Transverse colon (tissue), 3 donors: ENCODE measurements at regions not wholly inside any gene's neighbourhood (a gene's known extent, or its start where the extent isn't known, plus 50 kb on each side); places are given as distances from the start of the nearest gene placed in this dataset.

ENCODE experiments used
- POLR2A ChIP-seq: fragments of 450-650 bp; IDR thresholded peaks from one replicate; pipeline ENCODE4 v1.6.1; 2016; ENCODE audit warnings: antibody characterized with exemption, mild to moderate bottlenecking, moderate library complexity
- TF ChIP-seq, protein P1 (sequence below), 5 experiments: fragments of 200-600 bp in 3 of 5; fragments of 450-650 bp in 2 of 5; sonication (generic) in 3 of 5; IDR thresholded peaks; 1 replicate in 2 of 5; 2 replicates in 3 of 5; pipeline ENCODE4 v1.5.1; 2016 to 2017; ENCODE audit warnings: antibody characterized with exemption in 5 of 5, inconsistent platforms in 3 of 5, mild to moderate bottlenecking in 2 of 5, moderate library complexity in 1 of 5

DNA sequence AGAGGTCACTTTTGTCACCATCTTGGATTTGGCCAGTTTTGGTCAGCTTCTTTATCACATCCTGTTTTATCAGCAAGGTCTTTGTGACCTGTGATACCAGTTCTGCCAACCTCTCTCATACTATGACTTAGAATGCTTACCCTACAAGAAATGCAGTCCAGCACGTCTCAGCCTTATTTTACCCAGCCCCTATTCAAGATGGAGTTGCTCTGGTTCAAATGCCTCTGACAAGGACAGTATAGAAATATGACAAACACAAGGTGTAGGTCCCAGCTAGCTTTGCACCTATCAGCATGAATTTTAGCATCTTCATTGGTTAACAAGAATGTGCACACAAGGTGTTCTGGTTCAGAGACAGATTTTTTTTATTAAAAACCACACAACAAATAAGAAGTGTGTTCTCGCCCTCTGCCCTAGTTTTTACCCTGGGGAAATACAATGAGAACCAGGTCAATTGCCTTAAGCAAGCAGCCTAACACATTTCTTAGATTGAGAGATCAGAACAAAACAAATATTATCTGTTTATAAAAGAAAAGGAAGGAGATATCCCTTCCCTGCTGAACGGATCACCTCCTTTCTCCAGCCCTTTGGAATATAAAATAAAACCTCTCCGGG is 962.3 kb upstream of the PRKX start:
- TF ChIP-seq, protein P1, sequence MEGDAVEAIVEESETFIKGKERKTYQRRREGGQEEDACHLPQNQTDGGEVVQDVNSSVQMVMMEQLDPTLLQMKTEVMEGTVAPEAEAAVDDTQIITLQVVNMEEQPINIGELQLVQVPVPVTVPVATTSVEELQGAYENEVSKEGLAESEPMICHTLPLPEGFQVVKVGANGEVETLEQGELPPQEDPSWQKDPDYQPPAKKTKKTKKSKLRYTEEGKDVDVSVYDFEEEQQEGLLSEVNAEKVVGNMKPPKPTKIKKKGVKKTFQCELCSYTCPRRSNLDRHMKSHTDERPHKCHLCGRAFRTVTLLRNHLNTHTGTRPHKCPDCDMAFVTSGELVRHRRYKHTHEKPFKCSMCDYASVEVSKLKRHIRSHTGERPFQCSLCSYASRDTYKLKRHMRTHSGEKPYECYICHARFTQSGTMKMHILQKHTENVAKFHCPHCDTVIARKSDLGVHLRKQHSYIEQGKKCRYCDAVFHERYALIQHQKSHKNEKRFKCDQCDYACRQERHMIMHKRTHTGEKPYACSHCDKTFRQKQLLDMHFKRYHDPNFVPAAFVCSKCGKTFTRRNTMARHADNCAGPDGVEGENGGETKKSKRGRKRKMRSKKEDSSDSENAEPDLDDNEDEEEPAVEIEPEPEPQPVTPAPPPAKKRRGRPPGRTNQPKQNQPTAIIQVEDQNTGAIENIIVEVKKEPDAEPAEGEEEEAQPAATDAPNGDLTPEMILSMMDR (IDR thresholded peaks at IDR 0.05), result no peak
- TF ChIP-seq POLR2A, result no peak
